Activated CD8-positive, alpha-beta memory T cell treated with anti-CD3 and anti-CD28 coated beads for 36 hours (primary cell): ENCODE measurements at regions not wholly inside any gene's neighbourhood (a gene's known extent, or its start where the extent isn't known, plus 50 kb on each side); places are given as distances from the start of the nearest gene placed in this dataset.

Source experiments
- CTCF ChIA-PET: fragments of 350-600 bp; sonication (Branson Sonifier 250); formaldehyde crosslinking; loops from one replicate; lab custom pipeline; 2021; ENCODE audit warnings: antibody characterized with exemption; lab: Charles Lee
- POLR2A ChIA-PET: fragments of 350-600 bp; sonication (Branson Sonifier 250); formaldehyde crosslinking; loops from one replicate; lab custom pipeline; 2021; ENCODE audit warnings: antibody characterized with exemption; lab: Charles Lee

DNA sequence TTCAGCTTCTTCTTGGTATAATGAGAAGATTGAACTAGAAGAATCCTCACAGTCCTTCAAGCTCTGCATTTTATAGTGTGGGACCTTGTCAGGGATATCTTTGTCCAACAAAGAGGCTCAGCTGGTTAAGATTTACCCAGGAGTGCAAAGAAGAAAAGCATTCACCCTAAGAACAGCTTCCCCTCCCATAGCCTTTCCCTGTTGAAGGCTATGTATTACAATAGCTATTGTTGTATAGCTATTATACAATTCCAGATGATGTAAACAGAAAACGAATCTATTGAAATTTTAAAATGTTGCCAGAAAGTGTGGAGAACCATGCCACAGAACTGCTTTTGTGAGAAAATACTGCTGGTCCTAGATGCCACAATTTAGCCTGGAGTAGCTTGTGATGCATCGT is 85.5 kb upstream of the CNKSR3 start:
- POLR2A ChIA-PET = no interaction called here
- CTCF ChIA-PET = no interaction called here

GRCh38 chr6:154596701-154597100 is 86.2 kb upstream of the CNKSR3 start:
- POLR2A ChIA-PET = interaction anchor here (0.6 kb wide), 1 partner anchor 814 kb away, joined by 3 read pairs; no protein-coding TSS in a partner anchor
- CTCF ChIA-PET = no interaction called here

DNA sequence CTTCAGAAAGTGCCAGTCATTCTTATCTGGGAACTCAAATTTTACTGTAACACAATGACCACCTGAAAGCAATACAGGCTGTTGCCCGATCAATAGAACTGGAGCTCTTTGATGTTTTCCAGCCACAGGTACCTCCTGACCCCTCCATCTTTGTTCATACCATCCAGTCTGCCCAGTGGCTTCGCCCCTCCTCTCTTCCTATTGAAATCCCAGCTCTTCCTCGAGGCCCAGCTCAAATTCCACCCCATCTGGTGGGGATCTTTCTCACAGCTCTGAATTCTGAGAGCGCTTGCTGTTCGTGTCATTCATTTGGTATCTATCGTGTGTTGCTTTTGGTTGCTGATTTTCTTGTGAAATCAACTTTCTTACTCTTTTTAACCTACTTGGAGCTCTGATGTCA is 87.9 kb upstream of the CNKSR3 start:
- CTCF ChIA-PET = interaction anchor here (0.5 kb wide), 1 partner anchor 11 kb away, joined by 3 read pairs; no protein-coding TSS in a partner anchor

DNA sequence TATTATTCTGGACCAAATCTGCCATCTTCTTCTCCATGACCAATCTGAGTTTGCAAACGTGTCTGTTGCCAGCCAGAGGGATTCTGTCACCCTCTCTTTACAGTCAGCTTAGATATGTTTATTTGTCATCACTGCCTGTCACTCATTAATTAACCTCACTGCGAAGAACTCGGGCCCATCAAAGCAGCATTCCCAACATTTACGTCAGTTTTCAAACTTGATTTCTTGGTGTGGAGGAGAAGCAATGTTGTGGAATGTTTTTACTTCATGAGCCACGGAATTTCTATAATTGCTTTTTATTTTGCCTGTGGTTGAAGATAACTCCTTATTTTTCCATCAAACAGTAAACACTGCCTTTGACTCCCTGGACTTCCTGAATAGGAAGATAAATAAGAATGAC is 91.8 kb upstream of the CNKSR3 start:
- CTCF ChIA-PET = no interaction called here
- POLR2A ChIA-PET = no interaction called here

More for the DNA sequence above, 87.9 kb upstream of the CNKSR3 start:
- POLR2A ChIA-PET = no interaction called here

DNA sequence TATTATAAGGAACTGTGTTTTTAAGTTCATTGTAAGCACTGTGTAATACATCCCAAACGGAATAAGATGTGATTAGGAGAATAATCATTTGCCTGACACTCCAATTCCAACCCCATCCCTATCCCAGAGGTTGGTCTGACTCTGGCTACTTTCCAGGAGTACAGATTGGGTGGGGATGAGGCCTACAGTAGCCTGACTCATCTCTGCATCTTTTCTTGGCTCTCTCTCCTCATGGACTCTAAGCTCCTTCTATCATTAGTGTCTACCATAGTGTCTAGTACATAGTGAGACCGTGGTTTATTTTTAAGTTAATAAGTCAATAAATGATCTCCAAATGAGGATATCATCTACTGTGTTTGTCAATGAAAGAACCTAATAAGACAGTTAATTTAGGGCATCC is 92.2 kb upstream of the CNKSR3 start:
- ChIA-PET POLR2A (interaction anchor here (0.6 kb wide), 1 partner anchor 363 kb away, joined by 5 read pairs; no protein-coding TSS in a partner anchor), CTCF (no interaction called here)

GRCh38 chr6:154604119-154604518 is 93.6 kb upstream of the CNKSR3 start:
- CTCF ChIA-PET = no interaction called here
- POLR2A ChIA-PET = interaction anchor here (0.6 kb wide), 1 partner anchor 130 kb away, joined by 3 read pairs; no protein-coding TSS in a partner anchor

- CTCF ChIA-PET = interaction anchor here (0.7 kb wide), 1 partner anchor 113 kb away, joined by 6 read pairs; no protein-coding TSS in a partner anchor
- POLR2A ChIA-PET = interaction anchor here (0.6 kb wide), 1 partner anchor 319 kb away, joined by 7 read pairs; no protein-coding TSS in a partner anchor
Measured at GRCh38 chr6:154605178-154605881, 94.8 kb upstream of the CNKSR3 start.

DNA sequence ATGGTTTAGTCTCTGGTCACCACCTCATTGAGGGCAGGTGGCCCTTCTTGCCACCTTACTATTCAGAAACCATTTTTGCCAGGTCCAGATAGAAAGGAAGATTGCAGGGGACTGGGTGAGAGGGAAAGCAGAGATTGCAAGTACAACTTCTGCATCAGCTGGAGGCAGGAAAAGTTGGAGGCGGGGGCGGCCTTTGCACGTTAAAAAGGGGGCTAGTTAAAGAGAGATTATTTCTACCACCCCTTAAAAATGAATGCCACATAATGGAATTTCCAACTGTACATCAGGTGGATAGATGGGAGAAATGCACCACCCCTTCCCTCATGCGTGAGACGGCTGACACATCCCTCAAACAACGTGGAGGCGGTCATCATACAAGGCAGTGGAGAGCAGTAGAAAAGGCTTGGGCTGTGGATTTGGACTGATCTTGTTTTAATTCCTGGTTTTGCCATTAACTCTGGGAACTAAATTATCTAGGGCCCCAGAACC is 95.4 kb upstream of the CNKSR3 start:
- ChIA-PET POLR2A (interaction anchor here (0.6 kb wide), 1 partner anchor 318 kb away, joined by 7 read pairs; no protein-coding TSS in a partner anchor), CTCF (interaction anchor here (0.7 kb wide), 1 partner anchor 113 kb away, joined by 6 read pairs; no protein-coding TSS in a partner anchor)

DNA sequence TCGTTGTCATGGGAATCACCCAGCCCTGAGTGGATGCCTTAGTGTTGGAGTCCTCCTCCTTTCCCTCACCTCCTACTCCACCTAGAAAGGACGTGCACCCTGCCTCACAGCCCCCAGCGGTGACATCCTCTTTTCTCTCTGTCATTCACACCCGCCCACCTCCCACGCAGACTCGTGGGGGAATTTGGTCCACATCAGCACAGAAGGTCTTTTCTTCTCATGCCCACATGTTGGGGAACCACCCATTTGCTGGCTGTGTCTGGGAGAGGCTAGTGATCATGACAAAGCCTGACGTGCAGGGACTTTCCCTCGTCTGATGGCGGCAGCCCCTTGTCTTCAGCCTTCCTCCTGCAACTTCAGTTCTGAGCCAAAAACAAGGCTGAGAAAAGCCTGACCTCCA is 96.0 kb upstream of the CNKSR3 start:
- ChIA-PET CTCF (no interaction called here), POLR2A (no interaction called here)

DNA sequence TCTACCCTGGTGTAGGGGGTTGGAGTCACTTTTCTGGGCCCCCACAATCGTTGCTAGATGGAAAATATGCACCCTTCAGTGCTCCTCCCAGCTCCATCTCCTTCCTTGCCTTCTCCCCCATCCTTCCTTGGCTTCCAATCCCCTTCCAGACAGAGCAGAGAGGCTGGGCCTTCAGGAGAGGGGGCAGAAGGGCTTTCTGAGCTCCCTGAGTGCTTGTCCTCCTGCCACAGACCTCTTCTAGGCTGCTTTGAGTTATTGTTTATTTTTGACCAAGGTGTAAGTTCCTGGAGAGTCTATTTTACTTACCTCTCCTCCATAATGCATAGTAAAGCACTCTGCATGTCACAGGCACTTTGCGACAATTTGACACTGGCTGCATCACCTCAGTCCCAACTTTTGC is 96.4 kb upstream of the CNKSR3 start:
- ChIA-PET CTCF (interaction anchor here (1.0 kb wide), 1 partner anchor 10 kb away, joined by 3 read pairs; no protein-coding TSS in a partner anchor), POLR2A (no interaction called here)

- CTCF ChIA-PET = interaction anchor here (1.0 kb wide), 1 partner anchor 65 kb away, joined by 3 read pairs; no protein-coding TSS in a partner anchor
- POLR2A ChIA-PET = interaction anchor here (0.6 kb wide), 1 partner anchor 615 kb away, joined by 3 read pairs; no protein-coding TSS in a partner anchor
Measured at GRCh38 chr6:154611241-154611640, 100.8 kb upstream of the CNKSR3 start.

- ChIA-PET POLR2A (interaction anchor here (0.6 kb wide), 1 partner anchor 615 kb away, joined by 3 read pairs; no protein-coding TSS in a partner anchor), CTCF (no interaction called here)
Measured at GRCh38 chr6:154611847-154612246, 101.4 kb upstream of the CNKSR3 start.

DNA sequence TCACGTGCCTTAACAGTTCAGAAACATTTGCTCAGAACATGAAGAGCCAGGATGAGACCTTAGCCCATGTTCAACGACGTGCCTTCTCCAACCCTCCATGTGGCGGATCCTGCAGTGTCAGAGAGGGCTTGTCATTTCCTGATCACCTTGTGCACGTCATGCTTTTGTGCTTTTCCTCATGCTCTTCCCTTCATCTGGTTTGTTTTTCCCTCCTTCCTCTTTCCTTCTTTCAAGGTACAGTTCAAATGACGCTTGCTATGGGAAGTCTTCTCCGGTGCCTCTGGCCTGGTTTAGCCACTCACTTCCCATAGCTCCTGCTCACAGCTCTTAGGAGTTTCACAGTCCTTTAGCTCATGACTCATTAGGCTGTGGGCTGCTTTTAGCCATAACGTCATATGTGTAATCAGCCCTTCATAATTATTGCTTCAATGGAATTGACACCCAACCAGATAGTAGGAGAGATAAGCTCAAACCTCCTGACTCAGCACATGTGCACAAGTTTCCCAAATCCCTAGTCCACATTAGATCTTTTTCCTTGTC is 102.7 kb upstream of the CNKSR3 start:
- POLR2A ChIA-PET = no interaction called here
- CTCF ChIA-PET = no interaction called here

DNA sequence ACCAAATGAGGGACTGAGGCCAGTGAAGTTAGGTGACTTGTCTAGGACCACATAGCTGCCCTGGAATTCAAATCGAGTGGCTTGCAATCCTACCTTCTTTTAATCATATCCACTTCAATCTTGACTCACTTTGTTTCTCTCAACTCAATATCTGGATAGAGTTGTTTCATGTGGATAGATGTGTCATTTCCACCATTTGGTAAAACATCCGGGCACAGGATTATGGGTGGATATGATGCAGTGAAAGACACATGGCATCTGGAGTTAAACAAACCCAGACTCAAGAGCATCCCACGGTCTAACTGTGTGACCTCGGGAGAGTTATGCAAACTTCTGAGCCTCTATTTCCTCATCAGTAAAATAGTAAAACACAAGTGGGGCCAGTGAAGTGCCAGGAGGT is 103.6 kb upstream of the CNKSR3 start:
- CTCF ChIA-PET = no interaction called here
- POLR2A ChIA-PET = no interaction called here

GRCh38 chr6:154614641-154615040 is 104.2 kb upstream of the CNKSR3 start:
- ChIA-PET POLR2A (no interaction called here), CTCF (no interaction called here)

DNA sequence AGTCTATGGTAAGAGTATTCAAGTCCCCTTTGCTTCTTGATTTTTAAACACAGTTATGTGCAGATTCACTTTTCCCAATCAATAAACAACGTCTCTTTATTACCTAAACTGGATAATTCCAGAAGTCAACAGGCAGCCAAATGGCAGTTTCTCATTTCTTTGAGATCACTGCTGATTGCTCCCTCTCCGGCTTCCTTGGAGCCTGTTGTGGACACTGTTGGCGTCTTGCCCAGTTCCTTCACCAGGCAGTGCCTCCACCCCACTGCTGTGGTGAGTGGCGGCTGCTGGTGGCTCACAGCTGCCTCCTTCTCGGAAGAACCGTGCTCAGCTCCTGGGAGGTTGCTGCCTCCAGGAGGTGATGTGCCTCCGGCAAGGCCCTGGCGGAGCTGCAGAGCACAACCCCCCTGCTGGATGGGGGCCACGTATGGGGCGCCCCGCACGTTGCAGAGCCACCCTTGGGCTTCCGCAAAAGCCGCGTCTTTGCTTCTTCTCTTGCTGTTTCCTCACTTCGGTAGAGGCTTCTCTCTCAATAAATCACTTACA is 105.1 kb upstream of the CNKSR3 start:
- POLR2A ChIA-PET = interaction anchor here (0.6 kb wide), 1 partner anchor 388 kb away, joined by 4 read pairs; no protein-coding TSS in a partner anchor

GRCh38 chr6:154617175-154617574 is 106.7 kb upstream of the CNKSR3 start:
- ChIA-PET CTCF (interaction anchor here (0.6 to 1.1 kb wide), 2 partner anchors 10 to 12 kb away, joined by 3 read pairs; no protein-coding TSS in a partner anchor), POLR2A (no interaction called here)

More for the DNA sequence above, 105.1 kb upstream of the CNKSR3 start:
- CTCF ChIA-PET = no interaction called here

DNA sequence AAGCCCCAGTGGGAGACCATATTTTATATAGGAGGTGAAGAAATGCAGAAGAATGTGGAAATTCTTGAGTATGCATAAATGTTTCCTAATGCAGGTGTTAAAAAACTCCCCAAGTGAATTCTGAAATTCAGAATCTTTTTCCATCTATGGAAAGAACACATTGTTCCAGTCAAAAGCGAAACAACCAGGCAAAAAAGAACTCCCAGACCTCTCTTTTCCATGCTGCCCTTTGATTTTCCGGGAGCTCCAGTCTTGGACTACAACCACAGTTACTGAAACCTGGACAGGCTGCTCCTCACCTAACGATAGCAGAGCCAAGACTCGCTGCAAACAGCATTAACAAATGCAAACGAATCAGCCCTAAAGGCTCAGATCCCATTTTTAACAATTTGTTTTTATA is 108.7 kb upstream of the CNKSR3 start:
- CTCF ChIA-PET = no interaction called here
- POLR2A ChIA-PET = no interaction called here

- CTCF ChIA-PET = no interaction called here
- POLR2A ChIA-PET = no interaction called here
Measured at GRCh38 chr6:154621686-154622085, 111.2 kb upstream of the CNKSR3 start.
